SK-N-SH treated with all-trans-retinoic acid at 6 μM for 48 hours (cell line): ENCODE measurements at regions not wholly inside any gene's neighbourhood (a gene's known extent, or its start where the extent isn't known, plus 50 kb on each side); places are given as distances from the start of the nearest gene placed in this dataset.

Experiments
- ATAC-seq: fragments of 200-7000 bp; cut with Tn5 transposase; 3 replicates; pipeline ENCODE4 v1.9.1; 2020; ENCODE audit warnings: mild to moderate bottlenecking, moderate library complexity
- ARNTL ChIP-seq: fragments of 450-650 bp; formaldehyde crosslinking; IDR thresholded peaks from 2 replicates; pipeline ENCODE4 v1.5.0; 2020; ENCODE audit warnings: low read depth, mild to moderate bottlenecking, moderate library complexity, borderline replicate concordance
- BACH2 ChIP-seq: fragments of 250-450 bp; sonication (Bioruptor Pico); IDR thresholded peaks from 2 replicates; pipeline ENCODE4 v1.9.0; 2021; ENCODE audit warnings: mild to moderate bottlenecking, borderline replicate concordance
- CREB5 ChIP-seq: fragments of 250-450 bp; sonication (Bioruptor Pico); IDR thresholded peaks from 2 replicates; pipeline ENCODE4 v1.5.1; 2020; ENCODE audit warnings: low read depth, mild to moderate bottlenecking, moderate library complexity
- CSDC2 ChIP-seq: fragments of 250-450 bp; sonication (Bioruptor Pico); IDR thresholded peaks from 2 replicates; pipeline ENCODE4 v1.5.0; 2020; ENCODE audit warnings: mild to moderate bottlenecking, moderate library complexity
- ESRRG ChIP-seq: fragments of 250-450 bp; sonication (Bioruptor Pico); IDR thresholded peaks from 2 replicates; pipeline ENCODE4 v1.6.1; 2021; ENCODE audit warnings: mild to moderate bottlenecking
- GLIS3 ChIP-seq: fragments of 250-450 bp; sonication (Bioruptor Pico); IDR thresholded peaks from 2 replicates; pipeline ENCODE4 v1.5.0; 2020; ENCODE audit warnings: mild to moderate bottlenecking, moderate library complexity
- ISL1 ChIP-seq: fragments of 250-450 bp; sonication (Bioruptor Pico); IDR thresholded peaks from 2 replicates; pipeline ENCODE4 v2.1.2; 2022; ENCODE audit warnings: mild to moderate bottlenecking, moderate library complexity
- OSR1 ChIP-seq: fragments of 250-450 bp; sonication (Bioruptor Pico); IDR thresholded peaks from 2 replicates; pipeline ENCODE4 v1.8.0; 2022; ENCODE audit warnings: moderate library complexity, mild to moderate bottlenecking, inconsistent platforms
- PPARA ChIP-seq: fragments of 250-450 bp; sonication (Bioruptor Pico); IDR thresholded peaks from 2 replicates; pipeline ENCODE4 v1.5.0; 2020; ENCODE audit warnings: mild to moderate bottlenecking, borderline replicate concordance
- RARB ChIP-seq: fragments of 250-450 bp; sonication (Bioruptor Pico); IDR thresholded peaks from 2 replicates; pipeline ENCODE4 v1.8.0; 2021; ENCODE audit warnings: mild to moderate bottlenecking, moderate library complexity
- SNAI2 ChIP-seq: fragments of 250-450 bp; sonication (Bioruptor Pico); IDR thresholded peaks from 2 replicates; pipeline ENCODE4 v1.5.0; 2020; ENCODE audit warnings: mild to moderate bottlenecking, moderate library complexity
- TCF4 ChIP-seq: fragments of 250-450 bp; sonication (Bioruptor Pico); IDR thresholded peaks from 2 replicates; pipeline ENCODE4 v1.8.0; 2021; ENCODE audit warnings: mild to moderate bottlenecking, moderate library complexity, borderline replicate concordance
- TOX ChIP-seq: fragments of 250-450 bp; sonication (Bioruptor Pico); IDR thresholded peaks from 2 replicates; pipeline ENCODE4 v1.8.0; 2021; ENCODE audit warnings: mild to moderate bottlenecking, moderate library complexity, borderline replicate concordance
- ZC3H10 ChIP-seq: fragments of 250-450 bp; sonication (Bioruptor Pico); IDR thresholded peaks from 2 replicates; pipeline ENCODE4 v1.5.1; 2021; ENCODE audit warnings: mild to moderate bottlenecking, moderate library complexity
- ZFP3 ChIP-seq: fragments of 250-450 bp; sonication (Bioruptor Pico); IDR thresholded peaks from 2 replicates; pipeline ENCODE4 v1.5.0; 2020; ENCODE audit warnings: mild to moderate bottlenecking, moderate library complexity
- ZNF565 ChIP-seq: fragments of 450-650 bp; formaldehyde crosslinking; conservative IDR thresholded peaks from 2 replicates; pipeline ENCODE4 v1.5.0; 2020; ENCODE audit warnings: low read depth, mild to moderate bottlenecking, moderate library complexity
- ZNF70 ChIP-seq: fragments of 450-650 bp; formaldehyde crosslinking; IDR thresholded peaks from 2 replicates; pipeline ENCODE4 v1.5.0; 2020; ENCODE audit warnings: mild to moderate bottlenecking, moderate library complexity
- ZNF8 ChIP-seq: fragments of 450-650 bp; formaldehyde crosslinking; IDR thresholded peaks from 2 replicates; pipeline ENCODE4 v1.5.0; 2020; ENCODE audit warnings: mild to moderate bottlenecking, moderate library complexity
- TF ChIP-seq, protein P1 (sequence below): fragments of 250-450 bp; sonication (Bioruptor Pico); IDR thresholded peaks from 2 replicates; pipeline ENCODE4 v1.5.0; 2020; ENCODE audit warnings: mild to moderate bottlenecking, moderate library complexity
- TF ChIP-seq, protein P2 (sequence below): fragments of 250-450 bp; sonication (Bioruptor Pico); IDR thresholded peaks from 2 replicates; pipeline ENCODE4 v1.5.1; 2021; ENCODE audit warnings: mild to moderate bottlenecking, moderate library complexity
- TF ChIP-seq, protein P3 (sequence below): fragments of 250-450 bp; sonication (Bioruptor Pico); IDR thresholded peaks from 2 replicates; pipeline ENCODE4 v1.8.0; 2021; ENCODE audit warnings: low read depth, mild to moderate bottlenecking, moderate library complexity, borderline replicate concordance
- TF ChIP-seq, protein P4 (sequence below): fragments of 250-450 bp; sonication (Bioruptor Pico); IDR thresholded peaks from 2 replicates; pipeline ENCODE4 v1.8.0; 2020; ENCODE audit warnings: mild to moderate bottlenecking, moderate library complexity, borderline replicate concordance

- ATAC-seq = no peak
- TF ChIP-seq RARB (CRISPR knock-in tag) (no peak), TOX (CRISPR knock-in tag) (no peak), SNAI2 (CRISPR knock-in tag) (no peak), BACH2 (CRISPR knock-in tag) (no peak)
- TF ChIP-seq, protein P1, sequence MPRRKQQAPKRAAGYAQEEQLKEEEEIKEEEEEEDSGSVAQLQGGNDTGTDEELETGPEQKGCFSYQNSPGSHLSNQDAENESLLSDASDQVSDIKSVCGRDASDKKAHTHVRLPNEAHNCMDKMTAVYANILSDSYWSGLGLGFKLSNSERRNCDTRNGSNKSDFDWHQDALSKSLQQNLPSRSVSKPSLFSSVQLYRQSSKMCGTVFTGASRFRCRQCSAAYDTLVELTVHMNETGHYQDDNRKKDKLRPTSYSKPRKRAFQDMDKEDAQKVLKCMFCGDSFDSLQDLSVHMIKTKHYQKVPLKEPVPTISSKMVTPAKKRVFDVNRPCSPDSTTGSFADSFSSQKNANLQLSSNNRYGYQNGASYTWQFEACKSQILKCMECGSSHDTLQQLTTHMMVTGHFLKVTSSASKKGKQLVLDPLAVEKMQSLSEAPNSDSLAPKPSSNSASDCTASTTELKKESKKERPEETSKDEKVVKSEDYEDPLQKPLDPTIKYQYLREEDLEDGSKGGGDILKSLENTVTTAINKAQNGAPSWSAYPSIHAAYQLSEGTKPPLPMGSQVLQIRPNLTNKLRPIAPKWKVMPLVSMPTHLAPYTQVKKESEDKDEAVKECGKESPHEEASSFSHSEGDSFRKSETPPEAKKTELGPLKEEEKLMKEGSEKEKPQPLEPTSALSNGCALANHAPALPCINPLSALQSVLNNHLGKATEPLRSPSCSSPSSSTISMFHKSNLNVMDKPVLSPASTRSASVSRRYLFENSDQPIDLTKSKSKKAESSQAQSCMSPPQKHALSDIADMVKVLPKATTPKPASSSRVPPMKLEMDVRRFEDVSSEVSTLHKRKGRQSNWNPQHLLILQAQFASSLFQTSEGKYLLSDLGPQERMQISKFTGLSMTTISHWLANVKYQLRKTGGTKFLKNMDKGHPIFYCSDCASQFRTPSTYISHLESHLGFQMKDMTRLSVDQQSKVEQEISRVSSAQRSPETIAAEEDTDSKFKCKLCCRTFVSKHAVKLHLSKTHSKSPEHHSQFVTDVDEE (CRISPR knock-in tag) = no peak
- TF ChIP-seq, protein P2, sequence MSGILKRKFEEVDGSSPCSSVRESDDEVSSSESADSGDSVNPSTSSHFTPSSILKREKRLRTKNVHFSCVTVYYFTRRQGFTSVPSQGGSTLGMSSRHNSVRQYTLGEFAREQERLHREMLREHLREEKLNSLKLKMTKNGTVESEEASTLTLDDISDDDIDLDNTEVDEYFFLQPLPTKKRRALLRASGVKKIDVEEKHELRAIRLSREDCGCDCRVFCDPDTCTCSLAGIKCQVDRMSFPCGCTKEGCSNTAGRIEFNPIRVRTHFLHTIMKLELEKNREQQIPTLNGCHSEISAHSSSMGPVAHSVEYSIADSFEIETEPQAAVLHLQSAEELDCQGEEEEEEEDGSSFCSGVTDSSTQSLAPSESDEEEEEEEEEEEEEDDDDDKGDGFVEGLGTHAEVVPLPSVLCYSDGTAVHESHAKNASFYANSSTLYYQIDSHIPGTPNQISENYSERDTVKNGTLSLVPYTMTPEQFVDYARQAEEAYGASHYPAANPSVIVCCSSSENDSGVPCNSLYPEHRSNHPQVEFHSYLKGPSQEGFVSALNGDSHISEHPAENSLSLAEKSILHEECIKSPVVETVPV (CRISPR knock-in tag) = no peak
- TF ChIP-seq, all 23 proteins: peak for 0
Measured at GRCh38 chr5:2131826-2132496, 249.2 kb upstream of the IRX4 start.

DNA sequence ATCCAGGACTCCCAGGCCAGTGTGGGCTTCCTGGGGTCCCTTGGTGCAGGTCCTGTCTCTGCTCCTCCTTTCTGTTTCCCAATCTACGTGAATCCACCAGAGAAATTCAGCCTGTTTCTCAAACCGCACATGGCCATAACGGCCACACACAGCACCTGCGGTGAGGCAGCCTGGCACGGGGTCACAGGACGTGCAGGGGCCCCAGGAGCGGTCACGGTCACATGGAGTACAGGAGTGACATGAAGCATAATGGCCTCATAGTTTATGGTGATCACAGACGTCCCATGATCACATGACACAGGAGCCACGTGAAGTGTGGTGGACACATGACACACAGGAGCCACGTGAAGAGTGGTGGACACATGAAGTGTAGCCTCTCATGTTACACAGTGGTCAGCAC, 248.5 kb upstream of the IRX4 start:
- no peak for ATAC-seq

More for the DNA sequence above, 248.5 kb upstream of the IRX4 start:
- TF ChIP-seq, protein P2 (CRISPR knock-in tag) = no peak
- TF ChIP-seq ZNF8 (CRISPR knock-in tag) = no peak
- TF ChIP-seq ZNF565 (CRISPR knock-in tag) = no peak
- TF ChIP-seq ESRRG = no peak
- no peak for TF ChIP-seq GLIS3 (CRISPR knock-in tag)
- no peak for TF ChIP-seq TOX (CRISPR knock-in tag)
- TF ChIP-seq, protein P3, sequence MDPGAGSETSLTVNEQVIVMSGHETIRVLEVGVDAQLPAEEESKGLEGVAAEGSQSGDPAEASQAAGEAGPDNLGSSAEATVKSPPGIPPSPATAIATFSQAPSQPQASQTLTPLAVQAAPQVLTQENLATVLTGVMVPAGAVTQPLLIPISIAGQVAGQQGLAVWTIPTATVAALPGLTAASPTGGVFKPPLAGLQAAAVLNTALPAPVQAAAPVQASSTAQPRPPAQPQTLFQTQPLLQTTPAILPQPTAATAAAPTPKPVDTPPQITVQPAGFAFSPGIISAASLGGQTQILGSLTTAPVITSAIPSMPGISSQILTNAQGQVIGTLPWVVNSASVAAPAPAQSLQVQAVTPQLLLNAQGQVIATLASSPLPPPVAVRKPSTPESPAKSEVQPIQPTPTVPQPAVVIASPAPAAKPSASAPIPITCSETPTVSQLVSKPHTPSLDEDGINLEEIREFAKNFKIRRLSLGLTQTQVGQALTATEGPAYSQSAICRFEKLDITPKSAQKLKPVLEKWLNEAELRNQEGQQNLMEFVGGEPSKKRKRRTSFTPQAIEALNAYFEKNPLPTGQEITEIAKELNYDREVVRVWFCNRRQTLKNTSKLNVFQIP = no peak
- no peak for TF ChIP-seq ZC3H10 (CRISPR knock-in tag)
- TF ChIP-seq, protein P4, sequence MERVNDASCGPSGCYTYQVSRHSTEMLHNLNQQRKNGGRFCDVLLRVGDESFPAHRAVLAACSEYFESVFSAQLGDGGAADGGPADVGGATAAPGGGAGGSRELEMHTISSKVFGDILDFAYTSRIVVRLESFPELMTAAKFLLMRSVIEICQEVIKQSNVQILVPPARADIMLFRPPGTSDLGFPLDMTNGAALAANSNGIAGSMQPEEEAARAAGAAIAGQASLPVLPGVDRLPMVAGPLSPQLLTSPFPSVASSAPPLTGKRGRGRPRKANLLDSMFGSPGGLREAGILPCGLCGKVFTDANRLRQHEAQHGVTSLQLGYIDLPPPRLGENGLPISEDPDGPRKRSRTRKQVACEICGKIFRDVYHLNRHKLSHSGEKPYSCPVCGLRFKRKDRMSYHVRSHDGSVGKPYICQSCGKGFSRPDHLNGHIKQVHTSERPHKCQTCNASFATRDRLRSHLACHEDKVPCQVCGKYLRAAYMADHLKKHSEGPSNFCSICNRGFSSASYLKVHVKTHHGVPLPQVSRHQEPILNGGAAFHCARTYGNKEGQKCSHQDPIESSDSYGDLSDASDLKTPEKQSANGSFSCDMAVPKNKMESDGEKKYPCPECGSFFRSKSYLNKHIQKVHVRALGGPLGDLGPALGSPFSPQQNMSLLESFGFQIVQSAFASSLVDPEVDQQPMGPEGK = no peak
- no peak for TF ChIP-seq ARNTL (CRISPR knock-in tag)
- TF ChIP-seq ZNF70 (CRISPR knock-in tag) = no peak
- TF ChIP-seq CSDC2 (CRISPR knock-in tag) = no peak
- TF ChIP-seq CREB5 = no peak
- TF ChIP-seq BACH2 (CRISPR knock-in tag) = no peak
- no peak for TF ChIP-seq PPARA
- no peak for TF ChIP-seq OSR1 (CRISPR knock-in tag)
- TF ChIP-seq ZFP3 (CRISPR knock-in tag) = no peak
- TF ChIP-seq TCF4 (CRISPR knock-in tag) = no peak
- TF ChIP-seq SNAI2 (CRISPR knock-in tag) = no peak
- no peak for TF ChIP-seq ISL1 (CRISPR knock-in tag)
